HCT116 (cell line): ENCODE measurements at regions not wholly inside any gene's neighbourhood (a gene's known extent, or its start where the extent isn't known, plus 50 kb on each side); places are given as distances from the start of the nearest gene placed in this dataset.

Experiments used
- ATAC-seq: fragments of 200-7000 bp; cut with Tn5 transposase; 2 replicates; pipeline ENCODE4 v1.9.1; 2020; ENCODE audit warnings: mild to moderate bottlenecking, moderate library complexity
- BruUV-seq: library from RNA; stranded (reverse); fragments of 400-500 nt; replicated peaks from 2 replicates; lab custom pipeline; 2021; lab: Mats Ljungman, UMichigan
- CTCF ChIA-PET: fragments of 300-600 bp; sonication (Branson Sonifier 250); formaldehyde crosslinking; loops from one replicate; lab custom pipeline; 2021; ENCODE audit warnings: antibody characterized with exemption; lab: Charles Lee
- POLR2A ChIA-PET: fragments of 300-600, 350-600 bp; sonication (Branson Sonifier 250); formaldehyde crosslinking; loops from one replicate; lab custom pipeline; 2021; ENCODE audit warnings: antibody characterized with exemption; lab: Charles Lee
- RAD21 ChIA-PET, 2 experiments: fragments of 300-600 bp; sonication (Branson Sonifier 250); formaldehyde crosslinking; loops; one replicate each; lab custom pipeline; 2023; ENCODE audit warnings: low total read pairs in 2 of 2; ENCODE audit not compliant: uncharacterized antibody in 2 of 2, unreplicated experiment in 2 of 2, low non-redundant PET in 1 of 2; lab: Charles Lee
- DNase-seq: peaks from one replicate; pipeline ENCODE4 v3.0.0-alpha.2; 2010; ENCODE audit warnings: low read depth, low spot score
- H2AFZ ChIP-seq: fragments of 200-600 bp; shearing (Covaris generic), sonication (generic); 2 replicates; pipeline ENCODE4 v1.6.1; 2017; ENCODE audit warnings: low read depth, mixed run types, mixed read lengths, antibody characterized with exemption, low read length; ENCODE audit not compliant: poor library complexity, severe bottlenecking
- H3K27ac ChIP-seq: 2 replicates; pipeline ENCODE4 v1.5.1; 2012; ENCODE audit warnings: low read depth, low read length
- H3K27me3 ChIP-seq: fragments of 200-600 bp; sonication (generic); 2 replicates; pipeline ENCODE4 v1.6.1; 2016; ENCODE audit warnings: mixed run types, low read length, mixed read lengths; ENCODE audit not compliant: insufficient read depth
- H3K36me3 ChIP-seq, 2 experiments: fragments of 200-500 bp in 1 of 2; fragments of 200-600 bp in 1 of 2; sonication (Bioruptor generic) in 1 of 2; sonication (generic) in 1 of 2; 2 replicates each; pipeline versions ENCODE4 v1.5.1 to v1.6.1; 2014 to 2016; ENCODE audit warnings: low read length in 2 of 2, inconsistent platforms in 1 of 2, mixed read lengths in 1 of 2, mixed run types in 1 of 2; ENCODE audit not compliant: insufficient read depth in 2 of 2, control insufficient read depth in 1 of 2
- H3K4me1 ChIP-seq, 2 experiments: fragments of 200-600 bp in 1 of 2; sonication (generic) in 1 of 2; 2 replicates each; pipeline versions ENCODE4 v1.5.1 to v1.6.1; 2012 to 2017; ENCODE audit warnings: low read length in 2 of 2, inconsistent platforms in 1 of 2, mild to moderate bottlenecking in 1 of 2, mixed read lengths in 1 of 2, mixed run types in 1 of 2, moderate library complexity in 1 of 2; ENCODE audit not compliant: insufficient read depth in 2 of 2, control insufficient read depth in 1 of 2
- H3K4me2 ChIP-seq: fragments of 200-600 bp; sonication (generic); 2 replicates; pipeline ENCODE4 v1.6.1; 2017; ENCODE audit warnings: mixed run types, low read length, mixed read lengths
- H3K4me3 ChIP-seq, 2 experiments: fragments of 200-600 bp in 1 of 2; sonication (generic) in 1 of 2; replicated peaks in 1 of 2; 2 replicates each; pipeline ENCODE4 v1.5.1; 2011 to 2016; ENCODE audit warnings: low read length in 2 of 2, control low read depth in 1 of 2, low read depth in 1 of 2, mild to moderate bottlenecking in 1 of 2, mixed read lengths in 1 of 2, mixed run types in 1 of 2
- H3K79me2 ChIP-seq: fragments of 200-600 bp; sonication (generic); 2 replicates; pipeline ENCODE4 v1.6.1; 2017; ENCODE audit warnings: mild to moderate bottlenecking, mixed run types, low read length, moderate library complexity, mixed read lengths; ENCODE audit not compliant: insufficient read depth
- H3K9ac ChIP-seq: fragments of 200-600 bp; sonication (generic); 2 replicates; pipeline ENCODE4 v1.6.1; 2016; ENCODE audit warnings: low read length, mixed read lengths
- H3K9me2 ChIP-seq: fragments of 200-600 bp; sonication (generic), shearing (Covaris generic); 2 replicates; pipeline ENCODE4 v1.6.1; 2017; ENCODE audit warnings: mixed run types, mild to moderate bottlenecking, moderate library complexity; ENCODE audit not compliant: insufficient read depth
- H3K9me3 ChIP-seq, 2 experiments: fragments of 200-500 bp in 1 of 2; fragments of 200-600 bp in 1 of 2; sonication (Bioruptor generic) in 1 of 2; sonication (generic) in 1 of 2; 2 replicates each; pipeline ENCODE4 v1.6.1; 2014 to 2017; ENCODE audit warnings: low read length in 2 of 2, mixed read lengths in 2 of 2, inconsistent platforms in 1 of 2, low read depth in 1 of 2, mild to moderate bottlenecking in 1 of 2, mixed run types in 1 of 2, moderate library complexity in 1 of 2; ENCODE audit not compliant: control insufficient read depth in 1 of 2, insufficient read depth in 1 of 2
- H4K20me1 ChIP-seq: fragments of 200-600 bp; sonication (generic), shearing (Covaris generic); 2 replicates; pipeline ENCODE4 v1.6.1; 2017; ENCODE audit warnings: mixed run types, mild to moderate bottlenecking, moderate library complexity; ENCODE audit not compliant: insufficient read depth
- EGR1 ChIP-seq: IDR thresholded peaks from 2 replicates; pipeline ENCODE4 v1.6.1; 2012; ENCODE audit warnings: low read depth
- ELF1 ChIP-seq: IDR thresholded peaks from 2 replicates; pipeline ENCODE4 v1.6.1; 2012; ENCODE audit warnings: low read depth, borderline replicate concordance
- EZH2phosphoT487 ChIP-seq: fragments of 200-600 bp; IDR thresholded peaks from 2 replicates; pipeline ENCODE4 v1.6.1; 2018; ENCODE audit warnings: antibody characterized with exemption, borderline replicate concordance
- RAD21 ChIP-seq: IDR thresholded peaks from 2 replicates; pipeline ENCODE4 v1.6.1; 2012; ENCODE audit warnings: low read depth, mild to moderate bottlenecking
- intact Hi-C: fragments of 100-400 bp; cut with micrococcal nuclease; formaldehyde crosslinking; loops from 2 replicates; pipeline ENCODE4 v1.10.0; 2022
- TF ChIP-seq, protein P1 (sequence below): IDR thresholded peaks from 2 replicates; pipeline ENCODE4 v1.6.1; 2012; ENCODE audit warnings: low read depth
- TF ChIP-seq, protein P2 (sequence below): IDR thresholded peaks from 2 replicates; pipeline ENCODE4 v1.6.1; 2011; ENCODE audit warnings: mild to moderate bottlenecking, low read length, moderate library complexity; ENCODE audit not compliant: insufficient replicate concordance; ENCODE audit errors: extremely low read depth
- TF ChIP-seq, protein P3 (sequence below), 3 experiments: fragments of 200-600 bp in 1 of 3; sonication (generic) in 1 of 3; IDR thresholded peaks in 2 of 3; conservative IDR thresholded peaks in 1 of 3; 2 replicates each; pipeline ENCODE4 v1.5.1; 2012 to 2017; ENCODE audit warnings: low read depth in 2 of 3, low read length in 2 of 3, antibody characterized with exemption in 1 of 3, borderline replicate concordance in 1 of 3, control low read depth in 1 of 3, mild to moderate bottlenecking in 1 of 3, mixed read lengths in 1 of 3, mixed run types in 1 of 3, moderate library complexity in 1 of 3; ENCODE audit not compliant: insufficient read depth in 1 of 3

DNA sequence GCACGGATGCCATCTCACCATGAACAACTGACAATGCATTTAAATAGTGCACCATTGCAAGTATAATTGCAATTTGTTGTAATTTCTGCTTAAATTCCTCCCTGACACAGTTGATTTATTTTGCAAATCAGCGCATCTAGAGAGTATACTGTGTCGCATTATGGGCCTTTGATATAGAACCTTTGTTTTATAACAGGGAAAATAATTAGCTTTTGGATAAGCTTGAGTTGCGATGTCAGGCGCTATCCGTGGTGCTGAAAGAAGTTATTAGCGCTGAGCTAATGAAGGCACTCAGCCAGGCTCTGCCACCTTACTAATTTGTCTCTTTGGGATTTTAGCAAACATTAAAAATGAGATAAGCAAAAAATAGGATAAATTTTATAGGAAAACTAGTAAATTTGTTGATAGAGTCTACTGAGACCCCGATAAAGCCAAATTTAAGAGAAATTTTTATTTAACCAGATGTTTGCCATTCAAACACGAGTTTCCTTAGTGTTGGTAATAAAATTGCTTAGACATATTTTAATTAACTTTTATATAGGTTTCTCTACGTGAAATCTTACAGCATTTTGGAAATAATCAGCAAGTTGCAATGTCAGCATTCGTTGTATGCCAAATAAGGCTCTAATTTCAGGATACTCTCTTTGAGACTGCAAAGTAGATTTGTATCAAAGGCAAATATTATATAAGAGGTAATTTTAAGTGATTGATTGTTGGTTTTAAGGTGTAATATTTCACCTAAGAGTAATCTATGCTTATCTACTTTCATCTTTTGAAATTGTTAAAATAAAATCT is 355.5 kb downstream of the TLR4 start:
- ChIA-PET CTCF (no interaction called here), RAD21 (no interaction called here), POLR2A (no interaction called here)
- Histone ChIP-seq H4K20me1 (no peaks in the 10 kb centered on the region), H3K4me3 (no peak overlapping the region), H3K36me3 (no peaks in the 10 kb centered on the region), H3K4me1 (no peaks in the 10 kb centered on the region), H2AFZ (no peak overlapping the region), H3K79me2 (no peaks in the 10 kb centered on the region), H3K27me3 (no peaks in the 10 kb centered on the region), H3K9ac (no peak overlapping the region), H3K4me2 (no peak overlapping the region), H3K9me2 (no peaks in the 10 kb centered on the region), H3K9me3 (peaks cover 12 to 13% of the 10 kb centered on the region in 2 experiments; a peak in 3 of 4 replicates), H3K27ac (no peak overlapping the region)
- intact Hi-C loops, result no loop called here
- ATAC-seq (no peak), DNase-seq (no peak)
- TF ChIP-seq ELF1 (no peak), RAD21 (no peak), EGR1 (no peak), EZH2phosphoT487 (no peak)
- TF ChIP-seq, protein P1, sequence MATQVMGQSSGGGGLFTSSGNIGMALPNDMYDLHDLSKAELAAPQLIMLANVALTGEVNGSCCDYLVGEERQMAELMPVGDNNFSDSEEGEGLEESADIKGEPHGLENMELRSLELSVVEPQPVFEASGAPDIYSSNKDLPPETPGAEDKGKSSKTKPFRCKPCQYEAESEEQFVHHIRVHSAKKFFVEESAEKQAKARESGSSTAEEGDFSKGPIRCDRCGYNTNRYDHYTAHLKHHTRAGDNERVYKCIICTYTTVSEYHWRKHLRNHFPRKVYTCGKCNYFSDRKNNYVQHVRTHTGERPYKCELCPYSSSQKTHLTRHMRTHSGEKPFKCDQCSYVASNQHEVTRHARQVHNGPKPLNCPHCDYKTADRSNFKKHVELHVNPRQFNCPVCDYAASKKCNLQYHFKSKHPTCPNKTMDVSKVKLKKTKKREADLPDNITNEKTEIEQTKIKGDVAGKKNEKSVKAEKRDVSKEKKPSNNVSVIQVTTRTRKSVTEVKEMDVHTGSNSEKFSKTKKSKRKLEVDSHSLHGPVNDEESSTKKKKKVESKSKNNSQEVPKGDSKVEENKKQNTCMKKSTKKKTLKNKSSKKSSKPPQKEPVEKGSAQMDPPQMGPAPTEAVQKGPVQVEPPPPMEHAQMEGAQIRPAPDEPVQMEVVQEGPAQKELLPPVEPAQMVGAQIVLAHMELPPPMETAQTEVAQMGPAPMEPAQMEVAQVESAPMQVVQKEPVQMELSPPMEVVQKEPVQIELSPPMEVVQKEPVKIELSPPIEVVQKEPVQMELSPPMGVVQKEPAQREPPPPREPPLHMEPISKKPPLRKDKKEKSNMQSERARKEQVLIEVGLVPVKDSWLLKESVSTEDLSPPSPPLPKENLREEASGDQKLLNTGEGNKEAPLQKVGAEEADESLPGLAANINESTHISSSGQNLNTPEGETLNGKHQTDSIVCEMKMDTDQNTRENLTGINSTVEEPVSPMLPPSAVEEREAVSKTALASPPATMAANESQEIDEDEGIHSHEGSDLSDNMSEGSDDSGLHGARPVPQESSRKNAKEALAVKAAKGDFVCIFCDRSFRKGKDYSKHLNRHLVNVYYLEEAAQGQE, result peak; percentile 64
- TF ChIP-seq, protein P2, sequence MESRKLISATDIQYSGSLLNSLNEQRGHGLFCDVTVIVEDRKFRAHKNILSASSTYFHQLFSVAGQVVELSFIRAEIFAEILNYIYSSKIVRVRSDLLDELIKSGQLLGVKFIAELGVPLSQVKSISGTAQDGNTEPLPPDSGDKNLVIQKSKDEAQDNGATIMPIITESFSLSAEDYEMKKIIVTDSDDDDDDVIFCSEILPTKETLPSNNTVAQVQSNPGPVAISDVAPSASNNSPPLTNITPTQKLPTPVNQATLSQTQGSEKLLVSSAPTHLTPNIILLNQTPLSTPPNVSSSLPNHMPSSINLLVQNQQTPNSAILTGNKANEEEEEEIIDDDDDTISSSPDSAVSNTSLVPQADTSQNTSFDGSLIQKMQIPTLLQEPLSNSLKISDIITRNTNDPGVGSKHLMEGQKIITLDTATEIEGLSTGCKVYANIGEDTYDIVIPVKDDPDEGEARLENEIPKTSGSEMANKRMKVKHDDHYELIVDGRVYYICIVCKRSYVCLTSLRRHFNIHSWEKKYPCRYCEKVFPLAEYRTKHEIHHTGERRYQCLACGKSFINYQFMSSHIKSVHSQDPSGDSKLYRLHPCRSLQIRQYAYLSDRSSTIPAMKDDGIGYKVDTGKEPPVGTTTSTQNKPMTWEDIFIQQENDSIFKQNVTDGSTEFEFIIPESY, result no peak
- TF ChIP-seq, protein P3, sequence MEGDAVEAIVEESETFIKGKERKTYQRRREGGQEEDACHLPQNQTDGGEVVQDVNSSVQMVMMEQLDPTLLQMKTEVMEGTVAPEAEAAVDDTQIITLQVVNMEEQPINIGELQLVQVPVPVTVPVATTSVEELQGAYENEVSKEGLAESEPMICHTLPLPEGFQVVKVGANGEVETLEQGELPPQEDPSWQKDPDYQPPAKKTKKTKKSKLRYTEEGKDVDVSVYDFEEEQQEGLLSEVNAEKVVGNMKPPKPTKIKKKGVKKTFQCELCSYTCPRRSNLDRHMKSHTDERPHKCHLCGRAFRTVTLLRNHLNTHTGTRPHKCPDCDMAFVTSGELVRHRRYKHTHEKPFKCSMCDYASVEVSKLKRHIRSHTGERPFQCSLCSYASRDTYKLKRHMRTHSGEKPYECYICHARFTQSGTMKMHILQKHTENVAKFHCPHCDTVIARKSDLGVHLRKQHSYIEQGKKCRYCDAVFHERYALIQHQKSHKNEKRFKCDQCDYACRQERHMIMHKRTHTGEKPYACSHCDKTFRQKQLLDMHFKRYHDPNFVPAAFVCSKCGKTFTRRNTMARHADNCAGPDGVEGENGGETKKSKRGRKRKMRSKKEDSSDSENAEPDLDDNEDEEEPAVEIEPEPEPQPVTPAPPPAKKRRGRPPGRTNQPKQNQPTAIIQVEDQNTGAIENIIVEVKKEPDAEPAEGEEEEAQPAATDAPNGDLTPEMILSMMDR (IDR thresholded peaks at IDR 0.05 in 2 of 3, conservative IDR thresholded peaks at IDR 0.05 in 1 of 3; ENCODE audit: borderline replicate concordance in 1 of 3, insufficient read depth in 1 of 3, low read depth in 2 of 3, low read length in 2 of 3), result no peak
- BruUV-seq, result no TSS peak
